Transverse colon (tissue), 4 donors: ENCODE measurements at regions not wholly inside any gene's neighbourhood (a gene's known extent, or its start where the extent isn't known, plus 50 kb on each side); places are given as distances from the start of the nearest gene placed in this dataset.

Experiments
- DNase-seq: peaks from one replicate; pipeline ENCODE4 v3.0.0-alpha.2; 2019
- H3K27ac ChIP-seq, 4 donors: fragments of 200-600 bp; sonication (generic); 2 replicates each; pipeline ENCODE4 v1.5.1; 2016 to 2018; ENCODE audit warnings: inconsistent platforms in 4 of 4
- H3K27me3 ChIP-seq: fragments of 200-600 bp; sonication (generic); 2 replicates; pipeline ENCODE4 v1.5.1; 2017; ENCODE audit warnings: inconsistent platforms
- H3K36me3 ChIP-seq, 4 donors: fragments of 200-600 bp; sonication (generic); 2 replicates each; pipeline ENCODE4 v1.5.1; 2017 to 2019; ENCODE audit warnings: inconsistent platforms in 4 of 4
- H3K4me1 ChIP-seq, 4 donors: fragments of 200-600 bp; sonication (generic); 2 replicates each; pipeline ENCODE4 v1.5.1; 2017 to 2020; ENCODE audit warnings: inconsistent platforms in 4 of 4
- H3K4me3 ChIP-seq, 4 donors: fragments of 200-600 bp; sonication (generic); 1 replicate in 1 of 4; 2 replicates in 3 of 4; pipeline versions ENCODE4 v1.5.1 to v1.6.1; 2017 to 2019; ENCODE audit warnings: inconsistent platforms in 4 of 4
- H3K9me3 ChIP-seq, 2 donors: fragments of 200-600 bp; sonication (generic); 2 replicates each; pipeline ENCODE4 v1.5.1; 2017 to 2019; ENCODE audit warnings: inconsistent platforms in 2 of 2
- CTCF ChIP-seq, 5 experiments: fragments of 200-600 bp in 3 of 5; fragments of 450-650 bp in 2 of 5; sonication (generic) in 3 of 5; IDR thresholded peaks; 1 replicate in 2 of 5; 2 replicates in 3 of 5; pipeline ENCODE4 v1.5.1; 2016 to 2017; ENCODE audit warnings: antibody characterized with exemption in 5 of 5, inconsistent platforms in 3 of 5, mild to moderate bottlenecking in 2 of 5, moderate library complexity in 1 of 5
- EP300 ChIP-seq: sonication (generic); formaldehyde crosslinking; IDR thresholded peaks from one replicate; pipeline ENCODE4 v1.6.1; 2017; ENCODE audit warnings: antibody characterized with exemption, low read depth
- POLR2A ChIP-seq: fragments of 450-650 bp; IDR thresholded peaks from one replicate; pipeline ENCODE4 v1.6.1; 2016; ENCODE audit warnings: antibody characterized with exemption, mild to moderate bottlenecking, moderate library complexity
- POLR2AphosphoS5 ChIP-seq, 3 donors: sonication (generic); formaldehyde crosslinking; IDR thresholded peaks; one replicate each; pipeline ENCODE4 v1.6.1; 2016; ENCODE audit warnings: antibody characterized with exemption in 3 of 3
- WGBS, 2 donors: methylation state at CpG; one replicate each; pipeline ENCODE4 v1.1.5; 2018; ENCODE audit warnings: low coverage in 1 of 2; 5-methylcytosine and 5-hydroxymethylcytosine counted together
- in situ Hi-C, 4 donors: fragments of 200-750 bp; cut with MboI; loops; one replicate each; pipeline versions ENCODE4 v1.15.0 to v1.15.1; 2017; ENCODE audit warnings: low sequenced_read_pairs in 3 of 4, low pct_ligation_motif_present in 1 of 4, low pct_unique_long_range_greater_than_20kb in 1 of 4
- intact Hi-C: fragments of 100-400 bp; cut with DNase I; formaldehyde crosslinking; loops from one replicate; pipeline ENCODE4 v1.15.1; 2023; ENCODE audit warnings: low total_unique reads

GRCh38 chr2:160664603-160665140 is 171.1 kb upstream of the RBMS1 start:
- peaks cover 0 to 18% (median 7%) of the 10 kb centered on the region in 4 donors for H3K4me1 ChIP-seq
- 84 to 93% methylated on average over 2 of the region's 2 CpGs for WGBS, 2 donors
- peak overlapping the region in 2 of 4 donors; percentile 26 to 84 for H3K27ac ChIP-seq
- H3K4me3 ChIP-seq = no peak overlapping the region
- H3K36me3 ChIP-seq = no peaks in the 10 kb centered on the region
- H3K9me3 ChIP-seq = no peaks in the 10 kb centered on the region
- in situ Hi-C loops (no loop called here), intact Hi-C loops (no loop called here)
- no peak for DNase-seq
- H3K27me3 ChIP-seq = no peaks in the 10 kb centered on the region
- TF ChIP-seq CTCF (IDR thresholded peaks at IDR 0.05) (no peak), EP300 (no peak), POLR2AphosphoS5 (IDR thresholded peaks at IDR 0.05) (no peak), POLR2A (no peak)

GRCh38 chr2:160666154-160667060 is 172.8 kb upstream of the RBMS1 start:
- intact Hi-C loops = no loop called here

GRCh38 chr2:160667811-160668210 is 174.2 kb upstream of the RBMS1 start:
- TF ChIP-seq POLR2A (no peak), CTCF (IDR thresholded peaks at IDR 0.05) (no peak), EP300 (no peak), POLR2AphosphoS5 (IDR thresholded peaks at IDR 0.05) (no peak)
- H3K9me3 ChIP-seq = no peaks in the 10 kb centered on the region
- no peak overlapping the region for H3K4me3 ChIP-seq
- H3K27ac ChIP-seq = peak overlapping the region; percentile 70 to 84 (median 78)
- H3K36me3 ChIP-seq = no peaks in the 10 kb centered on the region
- peaks cover 0 to 18% (median 7%) of the 10 kb centered on the region in 4 donors for H3K4me1 ChIP-seq
- no peaks in the 10 kb centered on the region for H3K27me3 ChIP-seq
- intact Hi-C loops = no loop called here
- in situ Hi-C loops = no loop called here
- DNase-seq = no peak

More at GRCh38 chr2:160666154-160667060, 172.8 kb upstream of the RBMS1 start:
- in situ Hi-C loops = no loop called here
- no peaks in the 10 kb centered on the region for H3K27me3 ChIP-seq
- no peaks in the 10 kb centered on the region for H3K36me3 ChIP-seq
- WGBS, 2 donors = 13 to 15% methylated on average over 4 to 5 of the region's 5 CpGs
- no peak overlapping the region for H3K4me3 ChIP-seq
- no peak for DNase-seq
- H3K27ac ChIP-seq = peak overlapping the region; percentile 70 to 84 (median 78)
- H3K4me1 ChIP-seq = peaks cover 0 to 18% (median 7%) of the 10 kb centered on the region in 4 donors
- TF ChIP-seq EP300 (no peak), POLR2AphosphoS5 (IDR thresholded peaks at IDR 0.05) (peak; percentile 73 to 78 (median 75))
- no peaks in the 10 kb centered on the region for H3K9me3 ChIP-seq

- Histone ChIP-seq H3K27me3 (no peaks in the 10 kb centered on the region), H3K4me3 (no peak overlapping the region), H3K27ac (no peak overlapping the region), H3K36me3 (no peaks in the 10 kb centered on the region), H3K9me3 (no peaks in the 10 kb centered on the region), H3K4me1 (peaks cover 0 to 17% (median 7%) of the 10 kb centered on the region in 4 donors)
- no peak for TF ChIP-seq POLR2AphosphoS5 (IDR thresholded peaks at IDR 0.05)
- TF ChIP-seq CTCF (IDR thresholded peaks at IDR 0.05) = no peak
- TF ChIP-seq POLR2A = no peak
- no peak for TF ChIP-seq EP300
- in situ Hi-C loops = no loop called here
- intact Hi-C loops = no loop called here
- DNase-seq = no peak
- WGBS, 2 donors = 73 to 83% methylated on average over 5 of the region's 5 CpGs
Measured at GRCh38 chr2:160670618-160671017, 177.0 kb upstream of the RBMS1 start.
